SH-SY5Y (cell line): ENCODE measurements at regions not wholly inside any gene's neighbourhood (a gene's known extent, or its start where the extent isn't known, plus 50 kb on each side); places are given as distances from the start of the nearest gene placed in this dataset.

Experiments
- GATA2 ChIP-seq: IDR thresholded peaks from 2 replicates; pipeline ENCODE4 v1.6.1; 2011; ENCODE audit warnings: mild to moderate bottlenecking, low read depth, low read length
- GATA3 ChIP-seq: IDR thresholded peaks from 2 replicates; pipeline ENCODE4 v1.6.1; 2011; ENCODE audit warnings: low read depth, mild to moderate bottlenecking, low read length, moderate library complexity

DNA sequence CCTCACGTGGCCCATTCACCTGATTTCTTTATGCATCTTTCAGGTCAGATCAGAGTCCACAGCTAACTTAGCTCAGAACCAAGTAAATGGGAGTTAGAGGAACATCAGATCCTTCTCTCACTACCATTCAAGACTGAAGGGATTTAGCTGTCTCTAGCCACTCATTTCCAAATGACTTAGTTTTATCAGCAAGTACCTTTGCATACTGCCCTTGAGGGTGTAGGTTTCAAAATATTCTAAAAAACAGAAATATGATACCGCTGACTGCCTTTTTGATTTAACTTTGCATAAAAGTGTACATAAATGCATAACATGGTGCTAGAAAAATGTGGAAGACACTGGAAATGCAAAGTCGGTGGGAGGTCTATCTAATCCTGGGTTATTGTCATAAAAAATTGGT, 500.6 kb upstream of the CHORDC1 start:
- no peak for TF ChIP-seq GATA3
- no peak for TF ChIP-seq GATA2
